Neural progenitor cell (in vitro differentiated cells): ENCODE measurements at regions not wholly inside any gene's neighbourhood (a gene's known extent, or its start where the extent isn't known, plus 50 kb on each side); places are given as distances from the start of the nearest gene placed in this dataset.
A peak's percentile ranks its signal among the peaks of the same experiment; 100 is the strongest.

Experiments
- DNase-seq: peaks from one replicate; pipeline ENCODE4 v3.0.0-alpha.2; 2016; ENCODE audit warnings: low spot score
- H2AFZ ChIP-seq: fragments of 200-600 bp; sonication (generic); replicated peaks from 2 replicates; pipeline ENCODE4 v1.6.1; 2016; ENCODE audit warnings: antibody characterized with exemption
- H3F3A ChIP-seq: fragments of 200-600 bp; sonication (generic); 2 replicates; pipeline ENCODE4 v1.6.1; 2016; ENCODE audit warnings: antibody characterized with exemption, low read depth
- H3K27ac ChIP-seq: fragments of 200-600 bp; sonication (generic); 2 replicates; pipeline ENCODE4 v1.5.1; 2016; ENCODE audit warnings: mild to moderate bottlenecking
- H3K27me3 ChIP-seq: fragments of 200-600 bp; sonication (generic); 2 replicates; pipeline ENCODE4 v1.6.1; 2016; ENCODE audit warnings: mild to moderate bottlenecking, moderate library complexity
- H3K36me3 ChIP-seq: fragments of 200-600 bp; sonication (generic); 2 replicates; pipeline ENCODE4 v1.5.1; 2016
- H3K4me1 ChIP-seq: fragments of 200-600 bp; sonication (generic); 2 replicates; pipeline ENCODE4 v1.6.1; 2016; ENCODE audit warnings: mixed run types
- H3K4me2 ChIP-seq: fragments of 200-600 bp; sonication (generic); 2 replicates; pipeline ENCODE4 v1.6.1; 2016
- H3K4me3 ChIP-seq: fragments of 200-600 bp; sonication (generic); 2 replicates; pipeline ENCODE4 v1.5.1; 2016
- H3K79me2 ChIP-seq: fragments of 200-600 bp; sonication (generic); 2 replicates; pipeline ENCODE4 v1.6.1; 2016; ENCODE audit warnings: low read depth
- H3K9ac ChIP-seq: fragments of 200-600 bp; sonication (generic); 2 replicates; pipeline ENCODE4 v1.6.1; 2016
- H3K9me3 ChIP-seq: fragments of 200-600 bp; sonication (generic); 2 replicates; pipeline ENCODE4 v1.5.1; 2016; ENCODE audit warnings: low read depth
- H4K20me1 ChIP-seq: fragments of 200-600 bp; sonication (generic); 2 replicates; pipeline ENCODE4 v1.6.1; 2016; ENCODE audit warnings: low read depth
- H3K27ac Mint-ChIP-seq: 3 replicates; pipeline ENCODE4 v1.8.0; 2021; ENCODE audit warnings: mixed read lengths
- H3K27me3 Mint-ChIP-seq: 2 replicates; pipeline ENCODE4 v1.8.0; 2022; ENCODE audit warnings: low read depth, mild to moderate bottlenecking, inconsistent platforms, moderate library complexity, mixed read lengths; ENCODE audit not compliant: insufficient read depth
- H3K36me3 Mint-ChIP-seq: 3 replicates; pipeline ENCODE4 v1.8.0; 2021; ENCODE audit warnings: mixed read lengths
- H3K4me1 Mint-ChIP-seq: 3 replicates; pipeline ENCODE4 v1.8.0; 2021; ENCODE audit warnings: mixed read lengths
- H3K4me3 Mint-ChIP-seq: 3 replicates; pipeline ENCODE4 v1.8.0; 2021; ENCODE audit warnings: mild to moderate bottlenecking, moderate library complexity, mixed read lengths
- H3K9me3 Mint-ChIP-seq: 3 replicates; pipeline ENCODE4 v1.8.0; 2020; ENCODE audit warnings: mixed read lengths
- EZH2 ChIP-seq: fragments of 200-600 bp; sonication (generic); IDR thresholded peaks from 2 replicates; pipeline ENCODE4 v1.6.1; 2017; ENCODE audit warnings: antibody characterized with exemption, mild to moderate bottlenecking, moderate library complexity
- EZH2phosphoT487 ChIP-seq: fragments of 200-600 bp; sonication (generic); IDR thresholded peaks from 2 replicates; pipeline ENCODE4 v1.6.1; 2017; ENCODE audit warnings: antibody characterized with exemption
- TF ChIP-seq, protein P1 (sequence below): fragments of 200-600 bp; sonication (generic); IDR thresholded peaks from 2 replicates; pipeline ENCODE4 v1.5.1; 2017; ENCODE audit warnings: antibody characterized with exemption, mild to moderate bottlenecking

DNA sequence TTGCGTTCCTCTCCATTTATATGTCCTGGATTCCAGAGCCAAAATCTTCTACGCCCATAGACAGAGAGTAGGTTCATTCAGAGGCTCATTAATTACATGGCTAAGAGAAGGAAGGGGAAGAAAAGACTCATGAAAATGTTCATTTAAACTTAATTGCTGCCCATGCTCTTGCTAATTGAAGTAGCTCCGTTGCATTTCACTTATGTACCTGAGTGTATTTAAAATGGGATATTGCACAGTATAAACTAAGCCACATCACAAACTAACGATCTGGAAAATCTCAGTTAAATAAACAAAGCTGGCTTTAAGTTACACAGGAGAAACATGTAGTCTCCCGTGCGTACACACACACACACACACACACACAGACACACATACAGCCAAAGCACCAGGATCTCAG lies 269.2 kb downstream of the CDC5L start:
- no peaks in the 10 kb centered on the region for H3K9me3 Mint-ChIP-seq
- H3K36me3 Mint-ChIP-seq, result no peaks in the 10 kb centered on the region
- no peaks in the 10 kb centered on the region for H4K20me1 ChIP-seq
- no peak overlapping the region for H3K27ac ChIP-seq
- no peak overlapping the region for H3K4me3 ChIP-seq
- no peak for DNase-seq
- peaks cover 10% of the 10 kb centered on the region for H3K27me3 Mint-ChIP-seq
- no peak overlapping the region for H3K27ac Mint-ChIP-seq
- no peak overlapping the region for H2AFZ ChIP-seq
- H3K4me3 Mint-ChIP-seq, result no peak overlapping the region
- H3K79me2 ChIP-seq, result no peaks in the 10 kb centered on the region
- no peaks in the 10 kb centered on the region for H3K27me3 ChIP-seq
- H3F3A ChIP-seq, result peaks cover under 1% of the 10 kb centered on the region
- peaks cover 12% of the 10 kb centered on the region for H3K4me1 Mint-ChIP-seq
- no peak overlapping the region for H3K9ac ChIP-seq
- peaks cover 5% of the 10 kb centered on the region for H3K4me1 ChIP-seq
- TF ChIP-seq, protein P1, sequence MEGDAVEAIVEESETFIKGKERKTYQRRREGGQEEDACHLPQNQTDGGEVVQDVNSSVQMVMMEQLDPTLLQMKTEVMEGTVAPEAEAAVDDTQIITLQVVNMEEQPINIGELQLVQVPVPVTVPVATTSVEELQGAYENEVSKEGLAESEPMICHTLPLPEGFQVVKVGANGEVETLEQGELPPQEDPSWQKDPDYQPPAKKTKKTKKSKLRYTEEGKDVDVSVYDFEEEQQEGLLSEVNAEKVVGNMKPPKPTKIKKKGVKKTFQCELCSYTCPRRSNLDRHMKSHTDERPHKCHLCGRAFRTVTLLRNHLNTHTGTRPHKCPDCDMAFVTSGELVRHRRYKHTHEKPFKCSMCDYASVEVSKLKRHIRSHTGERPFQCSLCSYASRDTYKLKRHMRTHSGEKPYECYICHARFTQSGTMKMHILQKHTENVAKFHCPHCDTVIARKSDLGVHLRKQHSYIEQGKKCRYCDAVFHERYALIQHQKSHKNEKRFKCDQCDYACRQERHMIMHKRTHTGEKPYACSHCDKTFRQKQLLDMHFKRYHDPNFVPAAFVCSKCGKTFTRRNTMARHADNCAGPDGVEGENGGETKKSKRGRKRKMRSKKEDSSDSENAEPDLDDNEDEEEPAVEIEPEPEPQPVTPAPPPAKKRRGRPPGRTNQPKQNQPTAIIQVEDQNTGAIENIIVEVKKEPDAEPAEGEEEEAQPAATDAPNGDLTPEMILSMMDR, result no peak
- TF ChIP-seq EZH2 (no peak), EZH2phosphoT487 (no peak)
- H3K4me2 ChIP-seq, result no peak overlapping the region
- no peaks in the 10 kb centered on the region for H3K9me3 ChIP-seq
- no peaks in the 10 kb centered on the region for H3K36me3 ChIP-seq

- Histone ChIP-seq H3K9ac (no peak overlapping the region), H3K4me1 (peaks cover 11% of the 10 kb centered on the region), H3K4me3 (no peak overlapping the region), H3K27me3 (no peaks in the 10 kb centered on the region), H4K20me1 (no peaks in the 10 kb centered on the region), H3K79me2 (no peaks in the 10 kb centered on the region), H3K27ac (no peak overlapping the region), H3K9me3 (no peaks in the 10 kb centered on the region), H3F3A (peaks cover 7% of the 10 kb centered on the region), H3K4me2 (no peak overlapping the region), H2AFZ (no peak overlapping the region), H3K36me3 (no peaks in the 10 kb centered on the region)
- DNase-seq, result peak; percentile 28
- Mint-ChIP-seq H3K4me1 (peaks cover 14% of the 10 kb centered on the region), H3K27me3 (peaks cover 10% of the 10 kb centered on the region), H3K4me3 (no peak overlapping the region), H3K27ac (no peak overlapping the region), H3K36me3 (no peaks in the 10 kb centered on the region), H3K9me3 (no peaks in the 10 kb centered on the region)
- TF ChIP-seq, protein P1, result no peak
- no peak for TF ChIP-seq EZH2
- TF ChIP-seq EZH2phosphoT487, result no peak
These were observed 269.8 kb downstream of the CDC5L start for GRCh38 chr6:44657206-44657819.

DNA sequence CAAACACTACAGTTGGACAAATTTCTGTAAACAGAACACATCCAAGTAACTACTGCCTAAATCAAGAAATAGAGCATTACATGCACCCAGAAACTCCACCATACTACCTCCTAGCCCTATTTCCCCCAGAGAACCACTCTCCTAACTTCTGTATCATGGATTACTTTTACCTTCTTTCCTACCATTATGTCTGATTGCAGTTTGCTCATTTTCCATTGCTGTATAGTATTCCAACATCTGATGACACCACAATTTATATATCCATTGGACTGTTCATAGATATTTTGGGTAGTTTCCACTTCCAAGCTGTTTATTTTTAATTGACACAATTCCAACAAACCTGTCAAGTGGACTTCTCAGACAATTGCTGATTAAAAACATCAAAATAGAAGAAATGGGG lies 271.1 kb downstream of the CDC5L start:
- H3K9me3 Mint-ChIP-seq, result no peaks in the 10 kb centered on the region
- Histone ChIP-seq H3K9me3 (no peaks in the 10 kb centered on the region), H3K4me1 (peaks cover 22% of the 10 kb centered on the region), H3K36me3 (no peaks in the 10 kb centered on the region), H2AFZ (no peak overlapping the region), H4K20me1 (no peaks in the 10 kb centered on the region), H3F3A (peaks cover 17% of the 10 kb centered on the region), H3K79me2 (no peaks in the 10 kb centered on the region), H3K4me2 (no peak overlapping the region), H3K27ac (no peak overlapping the region), H3K27me3 (no peaks in the 10 kb centered on the region), H3K4me3 (no peak overlapping the region), H3K9ac (no peak overlapping the region)
- H3K4me3 Mint-ChIP-seq, result no peak overlapping the region
- TF ChIP-seq, protein P1, result no peak
- peaks cover 26% of the 10 kb centered on the region for H3K4me1 Mint-ChIP-seq
- no peak overlapping the region for H3K27ac Mint-ChIP-seq
- H3K27me3 Mint-ChIP-seq, result peaks cover 12% of the 10 kb centered on the region
- no peak for DNase-seq
- no peaks in the 10 kb centered on the region for H3K36me3 Mint-ChIP-seq
